ENCODE measurements at regions not wholly inside any gene's neighbourhood (a gene's known extent, or its start where the extent isn't known, plus 50 kb on each side); places are given as distances from the start of the nearest gene placed in this dataset.

GRCh38 chr9:108262836-108263235 lies 593.0 kb downstream of the ACTL7B start:
- TF ChIP-seq, protein P1, sequence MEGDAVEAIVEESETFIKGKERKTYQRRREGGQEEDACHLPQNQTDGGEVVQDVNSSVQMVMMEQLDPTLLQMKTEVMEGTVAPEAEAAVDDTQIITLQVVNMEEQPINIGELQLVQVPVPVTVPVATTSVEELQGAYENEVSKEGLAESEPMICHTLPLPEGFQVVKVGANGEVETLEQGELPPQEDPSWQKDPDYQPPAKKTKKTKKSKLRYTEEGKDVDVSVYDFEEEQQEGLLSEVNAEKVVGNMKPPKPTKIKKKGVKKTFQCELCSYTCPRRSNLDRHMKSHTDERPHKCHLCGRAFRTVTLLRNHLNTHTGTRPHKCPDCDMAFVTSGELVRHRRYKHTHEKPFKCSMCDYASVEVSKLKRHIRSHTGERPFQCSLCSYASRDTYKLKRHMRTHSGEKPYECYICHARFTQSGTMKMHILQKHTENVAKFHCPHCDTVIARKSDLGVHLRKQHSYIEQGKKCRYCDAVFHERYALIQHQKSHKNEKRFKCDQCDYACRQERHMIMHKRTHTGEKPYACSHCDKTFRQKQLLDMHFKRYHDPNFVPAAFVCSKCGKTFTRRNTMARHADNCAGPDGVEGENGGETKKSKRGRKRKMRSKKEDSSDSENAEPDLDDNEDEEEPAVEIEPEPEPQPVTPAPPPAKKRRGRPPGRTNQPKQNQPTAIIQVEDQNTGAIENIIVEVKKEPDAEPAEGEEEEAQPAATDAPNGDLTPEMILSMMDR (IDR thresholded peaks at IDR 0.05; ENCODE audit: poor library complexity) = no peak
- no peak for TF ChIP-seq EZH2 (IDR thresholded peaks at IDR 0.05; ENCODE audit: borderline replicate concordance)
